ENCODE measurements at regions not wholly inside any gene's neighbourhood (a gene's known extent, or its start where the extent isn't known, plus 50 kb on each side); places are given as distances from the start of the nearest gene placed in this dataset.
A peak's percentile ranks its signal among the peaks of the same experiment; 100 is the strongest.

- no peak for DNase-seq (ENCODE audit: low read depth in 2 of 2)
Observed at GRCh38 chr12:92615086-92615485, 87.7 kb upstream of the PLEKHG7 start.

GRCh38 chr12:92614502-92614901 lies 88.3 kb upstream of the PLEKHG7 start:
- no peak for DNase-seq (ENCODE audit: low read depth in 2 of 2)

- no peak for DNase-seq (ENCODE audit: low read depth in 2 of 2)
Observed at GRCh38 chr12:92614001-92614400, 88.8 kb upstream of the PLEKHG7 start.

- DNase-seq (ENCODE audit: low read depth in 2 of 2) = no peak
Observed at GRCh38 chr12:92612611-92613010, 90.2 kb upstream of the PLEKHG7 start.

GRCh38 chr12:92608151-92609091 lies 94.4 kb upstream of the PLEKHG7 start:
- no peak for DNase-seq (ENCODE audit: low read depth in 2 of 2)

GRCh38 chr12:92606956-92607355 lies 95.8 kb upstream of the PLEKHG7 start:
- DNase-seq (ENCODE audit: low read depth in 2 of 2) = no peak

- DNase-seq (ENCODE audit: low read depth in 2 of 2) = no peak
Observed at GRCh38 chr12:92605621-92606170, 97.1 kb upstream of the PLEKHG7 start.

- no peak for DNase-seq (ENCODE audit: low read depth in 2 of 2)
Observed at GRCh38 chr12:92604786-92605185, 98.0 kb upstream of the PLEKHG7 start.

- no peak for DNase-seq (ENCODE audit: low read depth in 2 of 2)
Observed at GRCh38 chr12:92603741-92604432, 98.9 kb upstream of the PLEKHG7 start.

GRCh38 chr12:92602930-92603623 lies 99.7 kb upstream of the PLEKHG7 start:
- DNase-seq (ENCODE audit: low read depth in 2 of 2) = no peak

- no peak for DNase-seq (ENCODE audit: low read depth in 2 of 2)
Observed at GRCh38 chr12:92602476-92602875, 100.3 kb upstream of the PLEKHG7 start.

- DNase-seq (ENCODE audit: low read depth in 2 of 2) = no peak
Observed at GRCh38 chr12:92601680-92602079, 101.1 kb upstream of the PLEKHG7 start.

- no peak for DNase-seq (ENCODE audit: low read depth in 2 of 2)
Observed at GRCh38 chr12:92601176-92601575, 101.6 kb upstream of the PLEKHG7 start.

GRCh38 chr12:92600052-92600451 lies 102.7 kb upstream of the PLEKHG7 start:
- DNase-seq (ENCODE audit: low read depth in 2 of 2) = no peak

GRCh38 chr12:92597997-92598396 lies 104.8 kb upstream of the PLEKHG7 start:
- no peak for DNase-seq (ENCODE audit: low read depth in 2 of 2)

GRCh38 chr12:92597118-92597517 lies 105.7 kb upstream of the PLEKHG7 start:
- DNase-seq (ENCODE audit: low read depth in 2 of 2) = no peak

- no peak for DNase-seq (ENCODE audit: low read depth in 2 of 2)
Observed at GRCh38 chr12:92596383-92596782, 106.4 kb upstream of the PLEKHG7 start.

GRCh38 chr12:92595663-92596062 lies 107.1 kb upstream of the PLEKHG7 start:
- DNase-seq (ENCODE audit: low read depth in 2 of 2) = no peak

GRCh38 chr12:92593734-92594402 lies 108.9 kb upstream of the PLEKHG7 start:
- peak; percentile 67 to 82 for DNase-seq (ENCODE audit: low read depth in 2 of 2)

GRCh38 chr12:92585115-92585727 lies 117.6 kb upstream of the PLEKHG7 start:
- no peak for DNase-seq (ENCODE audit: low read depth in 2 of 2)

- no peak for DNase-seq (ENCODE audit: low read depth in 2 of 2)
Observed at GRCh38 chr12:92583910-92584309, 118.9 kb upstream of the PLEKHG7 start.

Data from stimulated activated CD8-positive, alpha-beta memory T cell treated with anti-CD3 and anti-CD28 coated beads, Interleukin-7, amount 100 ng/mL, for 4 hours (primary cell).